ENCODE measurements at regions not wholly inside any gene's neighbourhood (a gene's known extent, or its start where the extent isn't known, plus 50 kb on each side); places are given as distances from the start of the nearest gene placed in this dataset.
"Not testable (repeated sequence)": the region's sequence is repeated elsewhere in the genome, so short reads cannot be mapped to it uniquely, and the experiment has no call there.

DNA sequence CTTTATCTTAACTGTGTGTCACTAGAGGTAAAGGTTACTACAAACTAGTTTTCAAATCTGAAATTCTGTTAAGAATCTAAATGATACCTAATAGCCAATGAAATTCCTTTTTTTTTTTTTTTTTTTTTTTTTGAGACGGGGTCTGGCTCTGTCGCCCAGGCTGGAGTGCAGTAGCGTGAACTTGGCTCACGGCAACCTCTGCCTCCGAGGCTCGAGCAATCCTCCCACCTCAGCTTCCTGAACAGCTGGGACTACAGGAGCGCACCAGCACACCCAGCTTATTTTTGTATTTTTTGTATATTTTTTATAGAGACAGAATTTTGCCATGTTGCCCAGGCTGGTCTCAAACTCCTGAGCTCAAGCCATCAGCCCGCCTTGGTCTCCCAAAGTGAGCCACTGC is 160.3 kb upstream of the NEBL start:
- no peak for DNase-seq (ENCODE audit: low read depth in 2 of 2)

DNA sequence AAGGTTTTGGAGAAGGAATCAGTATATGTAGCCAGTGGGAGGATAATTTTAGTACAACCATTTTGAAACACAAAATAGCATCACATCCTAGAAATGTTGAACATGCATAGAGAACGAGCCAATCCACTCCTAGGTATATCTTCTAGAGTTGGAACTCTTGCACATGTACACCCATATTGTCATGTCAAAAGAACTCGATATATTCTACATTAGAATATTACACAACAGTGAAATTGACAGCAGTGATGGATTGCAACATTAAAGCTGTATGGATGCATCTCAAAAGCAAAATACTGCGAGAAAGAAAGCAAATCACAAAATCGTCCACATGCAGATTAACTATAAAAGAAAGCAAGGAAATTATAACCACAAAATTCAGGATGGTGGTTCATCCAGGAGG is 159.3 kb upstream of the NEBL start:
- no peak for DNase-seq (ENCODE audit: low read depth in 2 of 2)

DNA sequence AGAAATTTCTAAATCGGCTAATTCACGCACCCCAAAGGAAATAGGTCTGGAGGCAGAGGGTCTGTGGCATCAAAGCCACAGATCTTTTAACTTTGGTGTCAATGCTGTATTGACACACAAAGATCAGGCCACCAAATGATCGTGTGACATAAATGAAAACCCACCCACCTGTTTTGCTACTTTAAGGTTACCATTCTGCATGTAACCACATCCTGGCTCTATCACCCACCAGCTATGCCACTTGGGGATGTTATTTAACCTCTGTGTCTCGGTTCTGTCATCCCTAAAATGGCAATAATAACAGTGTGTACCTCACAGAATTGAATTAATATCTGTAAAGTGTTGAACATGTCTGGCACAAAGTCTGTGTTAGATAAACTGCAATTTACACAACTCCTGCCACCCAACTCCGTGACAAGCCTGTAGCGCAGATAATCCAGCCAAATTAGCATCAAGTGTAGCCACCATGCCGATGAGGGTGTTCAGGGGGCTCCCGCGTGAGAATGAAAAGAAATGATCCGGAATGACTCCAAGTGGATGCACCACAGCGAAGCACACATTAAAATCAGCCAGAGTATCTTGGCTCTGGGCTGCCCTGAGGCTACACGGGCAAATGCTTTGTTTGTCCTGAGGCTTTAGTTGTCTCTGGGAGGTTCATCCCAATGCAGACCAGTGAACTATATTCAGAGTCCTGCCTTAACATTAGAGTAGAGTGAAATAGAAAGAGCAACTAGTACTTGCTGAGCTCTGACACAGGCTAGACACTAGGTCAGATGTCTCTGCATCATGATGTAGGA is 158.4 kb upstream of the NEBL start:
- DNase-seq (ENCODE audit: low read depth in 2 of 2) = no peak

DNA sequence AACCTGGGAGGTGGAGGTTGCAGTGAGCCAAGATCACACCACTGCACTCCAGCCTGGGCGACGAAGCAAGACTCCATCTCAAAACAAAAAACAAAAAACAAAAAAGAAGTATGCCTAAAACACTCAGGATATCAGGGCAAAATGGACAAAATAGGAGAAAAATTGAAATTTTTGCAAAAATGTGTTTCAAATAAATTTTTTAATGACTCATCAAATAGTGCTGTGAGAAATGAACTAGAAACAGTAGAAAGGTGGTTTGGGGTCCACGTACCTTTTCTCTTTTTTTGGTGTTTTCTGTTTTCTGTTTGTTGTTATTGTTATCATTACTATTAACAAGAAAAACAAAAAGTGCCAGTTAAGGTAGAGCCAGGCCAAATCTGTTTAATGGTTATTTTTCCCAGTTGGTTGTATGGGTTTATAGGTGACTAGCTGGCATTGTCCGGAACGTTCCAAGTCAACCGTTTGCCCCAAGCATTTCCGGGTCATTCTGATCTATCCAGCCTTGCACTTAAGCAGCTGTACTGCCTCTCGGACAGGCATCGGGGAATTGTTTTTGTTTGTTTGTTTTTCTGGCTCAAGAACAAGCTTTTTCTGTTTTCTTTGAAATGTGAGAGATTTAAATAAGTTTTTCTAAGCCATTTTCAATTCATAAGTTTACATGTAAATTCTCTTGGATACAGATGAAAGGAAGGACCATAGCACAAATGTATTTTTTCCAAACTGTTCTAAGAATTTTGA is 157.0 kb upstream of the NEBL start:
- DNase-seq (ENCODE audit: low read depth in 2 of 2) = no peak

DNA sequence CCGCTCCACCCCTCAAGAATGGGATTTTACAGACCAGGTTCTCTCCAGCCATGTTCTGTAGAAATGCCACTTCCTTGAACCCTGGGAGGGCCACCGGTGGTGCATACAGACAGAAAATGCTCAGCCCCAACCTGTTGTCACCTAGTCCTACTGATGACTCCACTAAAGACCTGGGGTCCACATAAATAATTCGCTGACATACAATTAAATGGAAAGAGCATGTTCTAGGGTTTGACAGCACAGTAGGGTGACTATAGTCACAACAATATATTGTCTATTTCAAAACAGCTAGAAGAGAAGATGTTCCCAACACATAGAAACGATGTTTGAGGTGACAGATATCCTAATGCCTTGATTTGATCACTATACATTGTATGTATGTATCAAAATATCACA is 155.6 kb upstream of the NEBL start:
- no peak for DNase-seq (ENCODE audit: low read depth in 2 of 2)

DNA sequence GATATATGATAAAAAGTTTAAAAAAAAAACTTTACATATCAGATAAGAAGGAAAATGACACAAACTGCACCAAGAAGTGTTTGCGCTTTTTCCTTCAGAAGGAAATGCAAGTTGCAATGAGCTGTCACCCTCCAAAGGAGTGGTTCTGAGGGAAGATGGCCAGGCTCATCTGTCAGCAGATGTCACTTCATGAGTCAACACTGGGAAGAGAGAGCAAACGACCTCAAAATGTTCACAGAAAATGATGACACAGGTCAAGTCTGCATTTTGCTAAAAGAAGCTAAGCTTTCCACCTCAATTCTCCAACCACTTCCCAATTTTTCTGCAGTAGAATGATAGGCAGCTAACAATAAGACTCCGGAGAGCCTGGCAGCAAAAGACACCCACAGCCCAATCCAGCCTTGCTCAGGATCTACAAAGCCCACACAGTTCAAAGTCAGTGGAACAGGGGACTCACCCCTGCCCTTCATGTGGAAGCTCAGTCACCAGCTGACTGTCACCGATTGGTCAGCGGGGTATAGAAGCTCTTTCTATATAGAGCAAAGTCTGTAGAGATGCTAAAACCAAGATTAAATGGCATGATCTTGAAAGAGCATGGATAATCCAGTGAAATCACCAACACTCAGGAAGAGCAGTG is 155.1 kb upstream of the NEBL start:
- no peak for DNase-seq (ENCODE audit: low read depth in 2 of 2)

DNA sequence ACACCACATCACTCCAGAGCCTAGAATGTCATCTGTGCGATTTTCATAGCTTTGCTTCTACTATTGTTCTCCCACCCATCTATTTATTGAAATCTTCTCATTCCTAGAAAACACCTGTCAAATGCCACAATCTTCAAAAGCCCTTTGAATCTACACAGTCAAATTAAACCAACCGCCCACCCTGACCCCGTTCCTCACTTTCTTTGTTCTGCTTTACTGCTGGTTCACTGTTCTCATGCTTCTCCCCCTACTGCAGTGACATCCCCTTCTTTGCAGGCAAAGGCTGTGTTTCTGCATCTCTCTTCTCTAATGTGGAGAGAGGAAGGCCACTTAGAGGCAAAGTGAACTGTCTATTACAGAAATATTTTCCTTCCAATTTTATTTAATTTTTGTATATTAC is 152.4 kb upstream of the NEBL start:
- DNase-seq (ENCODE audit: low read depth in 2 of 2) = no peak

DNA sequence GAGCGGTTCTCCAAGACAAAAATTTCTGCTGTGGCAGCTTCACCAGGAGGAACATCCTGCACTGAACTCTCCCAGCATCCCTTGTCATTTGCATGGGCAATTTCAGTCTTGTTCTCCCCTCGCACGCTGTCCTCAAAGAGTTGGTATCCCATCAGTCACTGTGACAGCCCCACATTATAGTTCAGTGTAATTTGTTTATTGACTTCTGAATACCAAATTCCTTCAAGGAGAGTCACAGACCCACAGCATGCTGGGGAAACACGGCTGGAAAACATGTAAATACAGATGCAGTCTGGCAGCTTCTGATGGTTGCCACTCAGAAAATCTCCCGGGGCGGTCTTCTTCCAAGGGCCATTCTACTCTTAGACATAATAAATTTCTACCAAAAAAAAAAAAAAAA is 151.0 kb upstream of the NEBL start:
- no peak for DNase-seq (ENCODE audit: low read depth in 2 of 2)

DNA sequence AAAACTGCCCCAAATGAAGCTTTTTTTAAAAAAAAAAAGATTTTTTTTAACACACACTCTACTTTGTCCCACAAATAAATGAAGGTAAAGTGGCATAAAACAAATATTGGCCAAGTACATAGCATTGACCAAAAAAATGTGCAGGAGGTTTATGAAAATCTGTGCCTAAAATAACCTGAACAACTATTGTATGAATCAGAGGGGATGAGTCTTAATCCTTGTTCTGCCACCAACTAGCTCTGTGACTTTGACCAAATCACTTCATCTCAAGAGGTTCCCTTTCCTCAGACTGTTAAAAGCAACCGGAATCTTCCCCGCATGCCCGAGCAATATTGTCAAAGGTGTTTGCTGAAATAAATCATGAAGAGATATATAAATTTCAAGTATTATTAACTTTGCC is 150.4 kb upstream of the NEBL start:
- DNase-seq (ENCODE audit: low read depth in 2 of 2) = no peak

DNA sequence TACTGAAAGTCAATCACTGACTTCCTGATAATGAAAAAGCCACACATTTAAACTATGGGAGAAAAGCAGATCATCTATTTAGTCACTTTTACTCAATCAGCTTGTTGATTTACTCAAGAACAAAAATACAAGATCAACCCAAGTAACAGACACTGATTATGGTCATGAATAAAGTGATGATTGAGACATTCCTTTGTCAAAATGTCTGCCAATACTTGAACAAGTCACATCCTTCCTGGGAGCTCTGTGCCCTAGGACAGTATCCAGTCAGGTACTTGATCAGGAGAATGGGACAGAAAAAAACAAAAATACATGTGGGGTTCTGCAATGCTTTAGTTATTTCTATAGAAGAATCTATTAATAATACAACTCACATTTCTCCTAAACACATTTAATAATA is 150.0 kb upstream of the NEBL start:
- no peak for DNase-seq (ENCODE audit: low read depth in 2 of 2)

DNA sequence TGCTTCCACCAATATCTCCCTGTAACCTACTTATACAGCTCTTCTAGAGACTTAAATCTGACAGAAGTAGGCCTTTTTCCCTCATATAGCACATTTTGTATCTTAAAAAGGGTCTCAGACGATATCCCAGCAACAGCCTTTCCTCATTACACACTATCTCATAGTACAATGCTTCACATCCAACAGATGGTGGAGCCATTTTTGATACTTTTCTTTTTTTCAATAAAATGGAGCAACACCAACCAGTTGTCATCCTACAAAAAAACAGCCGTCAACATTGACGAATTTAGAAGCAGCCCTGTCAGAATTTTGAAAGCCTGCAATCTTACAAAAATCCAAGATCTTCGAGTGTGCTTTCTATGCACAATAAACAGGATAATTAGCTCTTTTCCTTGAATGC is 145.9 kb upstream of the NEBL start:
- no peak for DNase-seq (ENCODE audit: low read depth in 2 of 2)

DNA sequence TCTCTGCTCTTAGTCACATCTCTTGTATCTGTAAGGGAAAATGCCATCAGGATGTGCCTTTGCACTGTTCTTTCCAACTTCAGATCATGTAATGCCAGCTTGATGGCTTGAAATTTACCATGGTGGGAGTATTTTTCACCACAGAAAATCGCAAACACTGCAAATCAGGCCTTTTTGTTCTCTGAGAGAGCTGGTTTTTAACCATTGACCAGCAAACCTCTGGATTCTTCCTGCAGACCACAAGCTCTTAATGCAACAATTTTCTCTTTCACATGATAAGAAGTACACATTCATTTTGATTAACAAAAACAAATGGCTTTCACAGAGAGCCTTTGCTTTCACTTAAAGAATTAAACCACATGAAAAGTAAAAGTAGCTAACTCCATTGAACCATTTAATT is 145.4 kb upstream of the NEBL start:
- no peak for DNase-seq (ENCODE audit: low read depth in 2 of 2)

DNA sequence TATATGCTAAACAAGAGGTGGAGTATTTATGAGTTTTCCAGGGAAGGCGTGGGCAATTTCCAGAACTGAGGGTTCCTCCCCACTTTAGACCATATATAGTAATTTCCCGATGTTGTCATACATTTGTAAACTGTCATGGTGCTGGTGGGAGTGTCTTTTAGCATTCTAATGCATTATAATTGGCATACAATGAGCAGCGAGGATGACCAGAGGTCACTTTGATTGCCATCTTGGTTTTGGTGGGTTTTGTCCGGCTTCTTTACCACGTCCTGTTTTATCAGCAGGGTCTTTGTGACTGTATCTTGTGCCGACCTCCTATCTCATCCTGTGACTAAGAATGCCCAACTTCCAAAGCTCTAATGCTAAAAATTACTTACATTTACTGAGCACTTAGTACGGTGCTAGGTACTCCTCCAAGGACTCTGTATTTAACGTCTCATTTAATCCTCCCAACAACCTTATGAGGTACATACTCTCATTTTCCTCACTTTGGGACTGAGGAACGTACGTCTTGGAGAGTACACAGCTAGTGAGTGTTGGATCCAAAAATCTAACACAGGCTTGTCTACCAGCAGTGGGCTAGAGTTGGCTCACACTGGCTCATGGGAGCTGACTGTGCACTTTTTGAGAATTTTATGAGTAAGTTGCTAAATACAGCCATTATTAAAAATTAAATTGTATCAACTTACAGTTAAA is 144.8 kb upstream of the NEBL start:
- DNase-seq (ENCODE audit: low read depth in 2 of 2) = no peak

DNA sequence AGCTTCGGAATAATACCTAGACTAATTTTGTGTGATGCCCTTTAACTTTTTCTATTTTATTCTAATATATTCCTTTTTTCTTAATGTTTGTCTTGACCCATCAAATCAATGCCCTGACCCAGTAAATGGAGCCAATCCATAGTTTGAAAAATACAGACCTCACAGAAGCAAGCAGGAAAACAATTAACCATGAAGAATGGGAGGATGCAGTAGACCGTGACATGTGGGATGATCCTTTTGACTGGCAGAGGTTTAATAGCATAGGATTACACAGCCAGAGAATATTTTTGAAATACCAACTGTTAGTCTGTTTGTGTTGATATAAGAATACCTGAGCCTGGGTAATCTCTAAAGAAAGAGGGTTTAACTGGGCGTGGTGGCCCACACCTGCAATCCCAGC is 142.6 kb upstream of the NEBL start:
- DNase-seq (ENCODE audit: low read depth in 2 of 2) = no peak

DNA sequence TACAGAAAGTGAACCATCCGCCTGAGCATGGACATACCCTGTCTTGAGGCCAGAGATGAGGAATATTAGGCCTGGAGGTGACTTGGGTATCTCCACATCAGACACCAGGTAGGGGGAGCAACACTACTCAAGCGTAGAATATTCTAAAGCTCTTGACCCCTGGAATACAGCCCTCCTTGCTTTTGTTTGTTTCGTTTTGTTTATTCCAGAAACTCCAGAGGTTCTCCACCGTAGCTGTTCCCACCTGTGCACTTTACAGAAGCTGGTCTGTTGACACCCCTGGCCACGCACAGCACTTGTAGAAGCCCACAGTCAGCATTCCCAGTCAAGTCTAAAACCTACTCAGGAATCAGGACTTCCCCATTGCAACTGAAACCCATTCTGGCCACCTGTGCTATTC is 139.6 kb upstream of the NEBL start:
- no peak for DNase-seq (ENCODE audit: low read depth in 2 of 2)

DNA sequence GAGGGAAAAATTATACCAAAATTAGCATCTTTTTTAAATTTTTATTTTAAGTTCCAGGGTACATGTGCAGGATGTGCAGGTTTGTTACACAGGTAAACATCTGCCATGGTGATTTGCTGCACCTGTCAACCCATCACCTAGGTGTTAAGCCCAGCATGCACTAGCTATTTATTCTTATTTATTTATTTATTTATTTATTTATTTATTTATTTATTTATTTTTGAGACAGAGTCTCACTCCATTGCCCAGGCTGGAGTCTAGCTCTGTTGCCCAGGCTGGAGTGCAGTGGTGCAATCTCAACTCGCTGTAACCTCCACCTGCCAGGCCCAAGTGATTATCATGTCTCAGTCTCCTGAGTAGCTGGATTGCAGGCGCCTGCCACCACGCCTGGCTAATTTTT is 137.7 kb upstream of the NEBL start:
- not testable (repeated sequence) for DNase-seq (ENCODE audit: low read depth in 2 of 2)

DNA sequence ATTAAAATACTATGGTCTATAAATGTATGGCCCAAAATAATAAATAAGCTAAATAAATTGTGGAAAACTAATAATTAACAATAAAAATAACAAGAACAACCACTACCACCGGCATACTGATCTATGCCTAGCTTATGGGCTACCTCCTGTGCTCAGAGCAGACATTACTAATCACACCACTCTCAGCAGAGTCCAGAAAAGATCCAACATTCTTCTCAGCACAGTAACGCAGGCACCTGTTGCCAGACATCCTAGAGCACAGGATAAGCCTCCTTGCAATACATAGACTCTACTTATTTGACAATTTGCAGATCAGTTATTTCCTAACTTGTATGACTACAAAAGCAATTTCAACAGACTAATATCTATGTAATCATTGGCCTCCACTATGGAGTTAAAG is 137.1 kb upstream of the NEBL start:
- no peak for DNase-seq (ENCODE audit: low read depth in 2 of 2)

DNA sequence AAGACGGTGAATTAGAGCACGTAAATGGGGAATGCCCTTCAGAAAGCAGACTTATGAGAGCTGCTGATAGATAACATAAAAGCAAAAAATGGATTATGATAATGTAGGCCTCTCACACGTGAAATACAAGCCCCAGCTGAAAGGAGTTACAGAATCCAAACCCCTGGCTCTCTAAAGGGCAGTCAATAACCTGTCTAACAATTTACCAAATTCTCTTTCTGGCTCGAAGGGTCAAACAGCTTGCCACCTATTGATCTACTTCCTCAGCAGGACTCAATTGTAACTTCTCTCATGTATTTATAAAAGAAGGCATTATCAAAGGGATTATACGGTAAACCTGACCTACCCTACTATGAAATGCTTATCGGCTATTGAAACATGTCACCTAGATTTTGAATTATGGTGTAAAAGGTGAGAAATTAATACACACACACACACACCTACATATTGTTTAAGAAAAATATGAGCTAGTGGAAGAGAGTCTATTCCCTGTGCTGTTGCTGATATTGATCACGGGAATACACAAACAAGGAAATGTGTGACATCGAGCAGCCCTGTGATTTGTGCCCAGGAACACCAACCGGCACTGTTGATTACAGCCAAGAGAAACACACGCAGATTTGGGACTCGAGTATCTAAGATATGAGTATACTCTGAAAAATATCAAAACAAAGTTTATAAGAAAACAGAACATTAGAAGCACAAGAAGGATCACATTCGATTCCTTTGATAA is 135.6 kb upstream of the NEBL start:
- no peak for DNase-seq (ENCODE audit: low read depth in 2 of 2)

DNA sequence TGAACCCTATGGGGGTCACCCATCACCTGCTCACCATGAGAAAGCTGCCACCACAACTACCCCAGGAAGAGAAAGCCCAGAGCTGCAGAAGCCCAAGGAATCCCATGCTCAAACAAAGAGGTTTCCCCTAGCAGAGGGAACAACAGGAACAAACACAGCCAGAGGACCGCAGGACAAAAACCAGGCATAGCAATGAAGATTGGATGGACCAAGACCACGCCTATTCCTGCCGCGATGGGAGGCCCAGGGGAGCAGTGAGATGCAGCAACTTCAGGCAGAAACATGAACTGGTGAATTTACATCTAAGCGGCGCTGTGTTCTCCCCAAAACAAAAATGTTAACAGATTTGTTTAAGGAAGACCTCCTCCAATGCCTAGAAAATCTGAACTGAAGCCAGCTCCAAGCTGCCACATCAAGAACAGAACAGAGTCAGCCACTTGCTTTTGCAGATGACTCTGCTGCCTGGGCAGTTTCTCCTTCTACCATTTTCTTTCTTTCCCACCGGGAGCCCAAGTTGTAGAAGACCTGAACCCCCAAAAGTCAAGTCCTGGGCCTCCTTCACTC is 134.2 kb upstream of the NEBL start:
- no peak for DNase-seq (ENCODE audit: low read depth in 2 of 2)

DNA sequence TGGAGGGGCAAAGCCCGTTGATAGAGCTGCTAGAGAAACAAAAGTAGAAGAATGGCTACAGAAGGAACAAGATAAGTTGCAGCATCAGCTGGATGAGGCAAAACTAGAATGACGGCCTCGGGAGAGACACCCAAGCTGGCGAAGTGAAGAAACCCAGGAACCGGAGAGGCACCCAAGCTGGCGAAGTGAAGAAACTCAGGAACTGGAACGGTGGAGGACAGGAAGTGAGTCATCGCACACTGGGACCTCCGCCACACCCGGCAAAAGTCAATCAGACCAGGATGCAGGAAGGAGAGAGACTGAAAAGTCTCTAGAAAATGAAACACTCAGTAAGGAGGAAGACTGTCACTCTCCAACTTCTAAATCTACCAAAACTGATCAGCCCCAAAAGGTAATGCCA is 133.0 kb upstream of the NEBL start:
- DNase-seq (ENCODE audit: low read depth in 2 of 2) = no peak

DNA sequence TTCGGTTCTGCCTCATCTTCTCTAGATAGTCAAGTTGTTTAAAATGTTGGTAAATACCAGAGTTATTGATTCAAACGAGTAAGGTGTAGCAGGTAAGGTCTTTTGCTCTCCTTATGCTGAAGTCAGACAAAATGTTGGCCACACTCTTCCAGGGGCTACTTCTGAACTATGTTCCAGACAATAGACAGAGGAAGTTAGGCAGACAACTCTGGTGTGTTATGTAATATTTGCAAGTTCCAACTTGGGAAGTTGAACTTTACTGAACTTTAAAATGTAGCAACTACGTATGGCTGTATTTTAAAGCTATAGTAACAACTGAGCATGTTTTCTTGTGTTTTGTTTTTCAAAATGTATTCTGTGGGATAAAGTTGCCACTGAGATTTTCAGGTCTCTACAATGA is 125.7 kb upstream of the NEBL start:
- DNase-seq (ENCODE audit: low read depth in 2 of 2) = no peak
